Right lobe of liver (tissue), 6 donors: ENCODE measurements at regions not wholly inside any gene's neighbourhood (a gene's known extent, or its start where the extent isn't known, plus 50 kb on each side); places are given as distances from the start of the nearest gene placed in this dataset.

Source experiments
- ATAC-seq, 4 donors: fragments of 200-7000 bp; cut with Tn5 transposase; one replicate each; pipeline ENCODE4 v1.9.1; 2020; ENCODE audit warnings: mild to moderate bottlenecking in 4 of 4, moderate library complexity in 4 of 4
- DNase-seq, 3 donors: peaks; one replicate each; pipeline ENCODE4 v3.0.0-alpha.2; 2020
- H3K27ac ChIP-seq, 3 donors: fragments of 200-600 bp; one replicate each; pipeline ENCODE4 v1.8.0; 2022
- H3K27me3 ChIP-seq, 2 donors: fragments of 200-600 bp; one replicate each; pipeline ENCODE4 v1.8.0; 2022
- H3K36me3 ChIP-seq, 4 donors: fragments of 200-600 bp; sonication (generic) in 1 of 4; one replicate each; pipeline versions ENCODE4 v1.5.1 to v1.8.0; 2017 to 2022; ENCODE audit warnings: control low read depth in 1 of 4
- H3K4me1 ChIP-seq, 4 donors: fragments of 200-600 bp; sonication (generic) in 1 of 4; one replicate each; pipeline versions ENCODE4 v1.5.1 to v1.8.0; 2017 to 2022; ENCODE audit warnings: control low read depth in 1 of 4
- H3K4me3 ChIP-seq, 3 donors: fragments of 200-600 bp; one replicate each; pipeline ENCODE4 v1.8.0; 2022
- H3K9me3 ChIP-seq, 4 donors: fragments of 200-600 bp; sonication (generic) in 1 of 4; one replicate each; pipeline versions ENCODE4 v1.5.1 to v1.8.0; 2017 to 2022; ENCODE audit warnings: control low read depth in 1 of 4
- CTCF ChIP-seq, 4 donors: fragments of 200-600 bp in 3 of 4; fragments of 450-650 bp in 1 of 4; IDR thresholded peaks; one replicate each; pipeline versions ENCODE4 v1.5.1 to v1.8.0; 2016 to 2022; ENCODE audit warnings: antibody characterized with exemption in 4 of 4, mild to moderate bottlenecking in 2 of 4
- POLR2A ChIP-seq: fragments of 450-650 bp; IDR thresholded peaks from one replicate; pipeline ENCODE4 v1.6.1; 2017; ENCODE audit warnings: antibody characterized with exemption, mild to moderate bottlenecking
- WGBS: methylation state at CpG from one replicate; pipeline ENCODE4 v1.1.6; 2018; ENCODE audit warnings: low coverage, low lambda C conversion rate; ENCODE audit not compliant: insufficient coverage; ENCODE audit errors: missing lambda C conversion rate; 5-methylcytosine and 5-hydroxymethylcytosine counted together
- intact Hi-C, 2 donors: fragments of 100-400 bp; cut with DNase I; formaldehyde crosslinking; loops; one replicate each; pipeline versions ENCODE4 v1.11.2 to v1.14.1; 2022
- donor health status: DM: no; HTN: yes; CAD: no.
- donor health status: DM: no; HTN: no; CAD: no.
- donor health status: DM: no; HTN: no; CAD: no.
- donor health status: DM: no; HTN: yes; CAD: no.
- donor health status: DM: no; HTN: yes; CAD: no.

- no peak for TF ChIP-seq POLR2A
- peak in 3 of 4 donors; percentile 12 to 26 (median 18) for TF ChIP-seq CTCF (IDR thresholded peaks at IDR 0.05)
- H3K9me3 ChIP-seq = no peaks in the 10 kb centered on the region
- no peaks in the 10 kb centered on the region for H3K27me3 ChIP-seq
- H3K4me1 ChIP-seq = no peaks in the 10 kb centered on the region
- DNase-seq = no peak
- intact Hi-C loops = no loop called here
- H3K4me3 ChIP-seq = no peak overlapping the region
- ATAC-seq = peak in 3 of 4 donors; percentile 36 to 49 (median 41)
- H3K27ac ChIP-seq = no peak overlapping the region
- no peaks in the 10 kb centered on the region for H3K36me3 ChIP-seq
These were observed 1941.6 kb upstream of the PRR20A start for GRCh38 chr13:55199134-55199533.

GRCh38 chr13:55214841-55215345 is 1925.8 kb upstream of the PRR20A start:
- Histone ChIP-seq H3K27ac (no peak overlapping the region), H3K4me1 (no peaks in the 10 kb centered on the region), H3K9me3 (no peaks in the 10 kb centered on the region), H3K36me3 (no peaks in the 10 kb centered on the region), H3K27me3 (no peaks in the 10 kb centered on the region), H3K4me3 (no peak overlapping the region)
- DNase-seq = no peak
- intact Hi-C loops = no loop called here
- ATAC-seq = no peak
- TF ChIP-seq POLR2A (no peak), CTCF (IDR thresholded peaks at IDR 0.05) (no peak)

- H3K27me3 ChIP-seq = no peaks in the 10 kb centered on the region
- no peak overlapping the region for H3K4me3 ChIP-seq
- no peaks in the 10 kb centered on the region for H3K36me3 ChIP-seq
- 91% methylated on average over 1 of the region's 1 CpG for WGBS
- no peak overlapping the region for H3K27ac ChIP-seq
- intact Hi-C loops = no loop called here
- DNase-seq = no peak
- no peak for ATAC-seq
- no peaks in the 10 kb centered on the region for H3K9me3 ChIP-seq
- no peaks in the 10 kb centered on the region for H3K4me1 ChIP-seq
- TF ChIP-seq POLR2A (no peak), CTCF (IDR thresholded peaks at IDR 0.05) (no peak)
These were observed 1921.2 kb upstream of the PRR20A start for GRCh38 chr13:55219538-55219937.

GRCh38 chr13:55229906-55230569 is 1910.7 kb upstream of the PRR20A start:
- intact Hi-C loops = no loop called here
- Histone ChIP-seq H3K4me3 (no peak overlapping the region), H3K36me3 (no peaks in the 10 kb centered on the region), H3K4me1 (no peaks in the 10 kb centered on the region), H3K9me3 (no peaks in the 10 kb centered on the region), H3K27ac (no peak overlapping the region), H3K27me3 (no peaks in the 10 kb centered on the region)
- TF ChIP-seq CTCF (IDR thresholded peaks at IDR 0.05) (no peak), POLR2A (no peak)
- DNase-seq = no peak
- ATAC-seq = no peak
- WGBS = 53% methylated on average over 4 of the region's 4 CpGs

GRCh38 chr13:55230570-55230908 is 1910.2 kb upstream of the PRR20A start:
- intact Hi-C loops = no loop called here
- no peaks in the 10 kb centered on the region for H3K36me3 ChIP-seq
- WGBS = 65% methylated on average over 3 of the region's 3 CpGs
- no peak overlapping the region for H3K4me3 ChIP-seq
- H3K4me1 ChIP-seq = no peaks in the 10 kb centered on the region
- H3K27ac ChIP-seq = no peak overlapping the region
- H3K9me3 ChIP-seq = no peaks in the 10 kb centered on the region
- DNase-seq (no peak), ATAC-seq (no peak)
- TF ChIP-seq POLR2A = no peak
- TF ChIP-seq CTCF (IDR thresholded peaks at IDR 0.05) = no peak
- H3K27me3 ChIP-seq = no peaks in the 10 kb centered on the region
